Activated CD8-positive, alpha-beta memory T cell treated with anti-CD3 and anti-CD28 coated beads, Interleukin-2, amount 50 U/mL, for 4 hours (primary cell): ENCODE measurements at regions not wholly inside any gene's neighbourhood (a gene's known extent, or its start where the extent isn't known, plus 50 kb on each side); places are given as distances from the start of the nearest gene placed in this dataset.

Experiments
- DNase-seq: peaks from one replicate; pipeline ENCODE4 v3.0.0-alpha.2; 2020

DNA sequence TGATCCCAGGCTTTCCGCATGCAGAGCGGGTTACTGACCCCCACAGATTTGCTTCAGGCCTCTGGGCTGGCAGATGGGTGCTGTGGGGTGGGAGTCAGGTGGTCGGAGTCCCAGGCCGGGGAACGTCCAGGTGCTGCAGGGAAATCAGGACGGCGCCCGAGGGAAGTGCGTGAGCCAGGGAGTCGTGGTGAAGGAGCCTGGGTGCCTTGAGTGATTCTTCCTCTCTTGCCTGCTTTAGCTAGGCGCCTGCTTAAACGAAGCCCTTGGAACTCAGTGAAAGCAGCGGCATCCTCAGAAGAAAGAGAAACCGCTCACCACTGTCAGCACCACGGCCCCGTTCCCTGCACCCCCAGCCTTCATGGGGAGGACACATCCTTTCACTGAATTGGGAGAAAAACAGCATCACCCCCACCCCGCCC lies 455.6 kb downstream of the BRD1 start:
- no peak for DNase-seq

DNA sequence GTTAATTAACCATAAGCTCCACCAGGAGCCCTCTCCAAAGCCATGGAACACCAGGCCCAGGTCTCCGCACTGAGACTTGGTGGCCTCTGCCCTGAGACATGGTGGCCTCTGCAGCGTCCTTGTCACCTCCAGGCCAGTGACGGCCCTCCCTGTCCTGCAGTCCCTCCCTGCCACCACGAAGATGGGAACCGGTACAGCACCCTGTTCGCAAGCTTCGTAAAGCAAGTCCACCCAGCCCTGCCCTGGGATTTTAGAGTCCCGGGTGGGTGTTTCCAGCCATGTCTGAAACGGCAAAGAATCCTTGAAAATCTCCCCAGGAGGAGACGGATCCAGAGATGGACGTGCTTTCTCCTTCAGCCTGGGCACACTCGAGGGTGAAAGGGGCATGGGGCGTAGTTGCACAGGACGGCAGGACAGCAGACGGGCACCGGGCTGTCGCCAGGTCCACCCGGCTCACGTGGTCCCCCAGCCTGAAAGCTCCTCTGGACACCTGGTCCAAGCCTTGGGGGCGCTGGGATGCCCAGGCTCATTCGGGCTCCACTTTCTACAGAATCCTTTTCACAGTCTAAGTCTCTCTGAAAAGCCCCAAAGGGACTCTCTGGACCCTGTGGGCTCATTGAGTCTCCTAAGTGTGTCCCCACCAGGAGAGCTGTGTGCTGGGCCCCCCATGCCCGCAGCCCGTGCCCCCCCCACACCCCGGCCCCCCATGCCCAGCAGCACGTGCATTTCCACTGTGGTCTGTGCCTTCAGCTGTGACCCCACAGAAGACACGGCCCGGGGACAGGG lies 456.2 kb downstream of the BRD1 start:
- DNase-seq = no peak

DNA sequence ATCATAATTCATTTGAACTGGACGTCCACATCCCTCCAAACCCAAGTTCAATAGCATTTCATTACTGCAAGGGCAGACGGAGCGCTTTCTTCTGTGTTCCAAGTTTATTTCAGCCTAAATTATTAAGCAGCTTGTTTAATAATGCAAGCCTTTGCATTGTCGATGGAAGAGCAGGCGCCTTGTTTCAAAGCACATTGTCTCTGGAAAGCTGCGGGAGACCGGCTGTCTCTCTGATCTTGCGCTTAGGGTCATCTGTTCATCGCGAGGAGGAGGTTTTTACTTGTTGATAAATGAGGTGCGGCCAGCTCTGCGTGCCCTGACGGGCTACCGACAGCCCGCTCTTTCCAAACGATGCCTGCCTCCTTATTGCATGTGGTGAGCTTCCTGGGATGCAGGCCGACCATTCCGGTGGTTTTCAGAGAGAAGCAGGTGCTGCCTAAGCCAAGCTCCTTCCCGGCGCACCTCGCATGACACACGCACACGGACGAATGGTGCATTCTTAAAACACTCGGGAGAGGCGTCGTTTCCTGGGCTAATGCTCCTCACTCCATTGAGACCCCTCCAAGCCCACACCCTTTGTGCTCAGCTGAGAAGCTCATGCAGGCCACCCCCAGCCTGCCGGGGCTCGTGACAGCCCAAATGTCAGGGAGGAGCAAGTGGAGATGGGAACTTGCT lies 456.9 kb downstream of the BRD1 start:
- DNase-seq = no peak

DNA sequence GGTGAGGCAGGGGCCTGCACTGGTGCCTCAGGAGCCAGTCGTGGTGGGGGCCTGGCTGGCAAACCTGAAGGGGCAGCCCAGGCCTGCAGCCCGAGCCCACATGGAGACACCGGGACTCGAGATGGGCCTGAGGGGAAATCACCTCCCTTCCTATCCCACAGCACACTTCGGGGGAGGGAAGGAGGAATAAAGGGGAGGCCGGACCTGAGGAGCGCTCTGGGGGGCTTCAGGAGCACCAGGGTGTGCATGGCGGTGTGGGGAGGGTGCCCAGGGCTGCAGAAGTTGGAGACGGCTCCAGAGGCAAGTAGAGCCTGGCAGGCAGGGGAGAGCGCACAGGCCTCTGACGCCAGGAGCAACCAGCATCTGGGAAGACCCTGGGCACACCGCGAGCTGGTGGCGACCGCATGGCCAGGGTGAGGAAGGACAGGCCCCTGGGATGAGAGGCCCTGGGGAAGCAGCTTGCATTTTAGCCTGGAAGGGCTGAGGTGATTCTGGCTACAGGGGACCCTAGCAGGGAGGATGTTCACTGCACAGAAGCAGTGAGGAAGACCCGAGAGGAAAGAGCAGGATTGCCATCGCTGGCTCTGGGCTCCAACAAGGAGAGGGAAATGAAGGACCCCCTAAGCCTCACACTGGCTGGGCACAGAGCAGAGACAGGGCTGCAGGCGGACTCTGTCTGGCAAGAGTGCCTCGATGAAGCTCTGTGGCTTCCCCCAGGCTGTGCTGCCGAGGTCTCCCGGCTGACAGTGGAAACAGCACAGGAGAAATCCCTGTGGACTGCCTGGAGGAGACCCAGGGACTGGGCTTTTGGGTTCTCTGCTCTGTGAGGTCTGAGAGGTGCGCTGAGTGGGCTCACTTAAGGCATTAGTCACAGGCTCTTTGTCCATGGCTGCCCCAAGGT lies 457.7 kb downstream of the BRD1 start:
- no peak for DNase-seq

DNA sequence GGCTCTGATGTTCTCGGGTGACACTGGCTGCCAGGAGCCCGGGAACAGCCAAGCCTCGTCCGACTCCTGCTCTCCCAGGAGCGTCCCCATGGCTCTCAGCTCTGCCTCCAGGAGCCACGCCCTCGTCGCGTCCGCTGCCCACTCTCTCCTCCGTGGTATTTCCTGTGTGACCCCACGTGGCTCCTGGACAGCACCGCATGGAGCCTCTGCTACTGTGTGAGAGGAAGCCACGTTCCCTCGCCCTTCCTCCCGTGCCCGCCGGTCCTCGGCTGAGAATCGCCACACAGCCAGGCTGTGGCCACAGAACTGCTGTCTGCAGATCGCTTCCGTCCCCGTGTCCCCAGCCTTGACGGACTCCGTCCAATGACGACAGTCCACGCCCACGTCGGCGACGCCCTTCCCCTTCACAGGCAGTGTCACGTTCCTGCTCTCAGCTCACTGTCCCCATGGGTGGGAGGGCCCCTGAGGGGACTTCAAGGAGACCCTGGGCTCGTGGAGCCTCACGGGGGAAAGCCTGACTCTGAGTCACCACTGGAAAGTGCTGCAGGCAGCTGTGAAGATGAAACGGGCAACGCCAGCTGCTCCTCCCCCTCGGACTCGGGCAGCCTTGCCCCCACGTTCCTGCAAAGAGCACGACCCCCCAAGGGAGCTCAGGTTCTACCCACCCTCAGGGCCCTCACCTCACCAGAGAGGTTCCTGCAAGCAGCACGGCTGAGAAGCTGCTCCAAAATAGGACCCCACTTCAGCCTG lies 458.5 kb downstream of the BRD1 start:
- no peak for DNase-seq

DNA sequence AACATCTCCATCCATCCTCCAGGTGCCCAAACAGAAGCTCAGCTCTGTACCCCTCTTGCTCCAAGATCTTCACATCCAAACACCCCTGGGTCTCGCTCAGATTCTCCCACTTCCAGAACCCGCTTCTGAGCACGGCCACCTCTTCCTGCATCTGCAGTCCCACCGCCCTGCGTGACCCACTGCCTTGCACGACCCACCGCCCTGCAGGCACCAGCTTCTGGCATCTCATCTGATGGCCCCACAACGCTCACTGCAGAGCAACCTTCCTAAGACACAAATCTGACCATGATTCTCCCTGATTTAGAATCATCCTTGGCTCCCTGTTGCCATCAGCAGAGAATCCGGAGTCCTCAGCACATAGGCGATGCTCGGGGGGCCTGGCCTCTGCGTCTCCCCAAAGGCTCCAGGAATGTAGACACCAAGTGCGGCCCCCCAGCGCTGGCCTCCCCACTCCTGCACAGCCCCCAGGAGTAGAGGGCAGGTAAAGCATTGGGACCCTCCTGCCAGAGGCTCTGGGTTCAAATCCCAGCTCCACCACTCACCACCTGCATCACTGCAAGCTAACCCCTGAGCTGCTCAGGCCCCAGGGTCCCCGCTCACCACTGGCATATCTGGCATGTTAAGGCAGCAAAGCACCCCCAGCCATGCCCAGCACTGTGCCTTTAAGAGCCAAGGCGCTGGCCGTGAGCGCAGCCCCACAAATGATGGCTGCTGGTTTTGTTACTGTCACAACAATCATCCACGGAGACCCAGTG lies 459.3 kb downstream of the BRD1 start:
- no peak for DNase-seq

DNA sequence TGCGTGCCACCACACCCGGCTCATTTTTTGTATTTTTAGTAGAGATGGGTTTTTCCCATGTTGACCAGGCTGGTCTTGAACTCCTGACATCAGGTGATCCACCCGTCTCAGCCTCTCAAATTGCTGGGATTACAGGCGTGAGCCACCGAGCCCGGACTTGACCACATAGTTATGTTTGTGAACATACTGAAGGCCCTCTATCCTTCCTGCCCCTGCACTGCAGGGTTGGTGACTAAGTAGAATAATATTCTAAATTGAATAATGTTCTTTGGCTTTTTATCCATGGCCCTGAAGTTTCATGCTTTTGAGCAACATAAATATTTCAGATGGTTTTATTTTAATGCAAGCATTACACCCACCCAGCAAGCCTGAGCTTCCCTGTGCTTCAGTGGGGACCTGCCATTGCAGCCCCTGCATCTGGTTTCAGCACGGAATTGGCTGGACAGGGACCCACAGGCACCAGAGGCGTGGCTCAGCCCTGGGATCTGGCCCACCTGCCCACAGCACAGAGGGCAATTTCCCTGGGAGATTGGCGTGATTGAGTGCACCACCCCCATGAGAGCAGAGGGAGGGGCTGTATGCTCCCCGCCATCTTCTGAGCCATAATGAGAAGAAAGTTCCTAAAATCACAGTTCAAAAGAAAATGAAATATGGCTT lies 460.5 kb downstream of the BRD1 start:
- DNase-seq = no peak

DNA sequence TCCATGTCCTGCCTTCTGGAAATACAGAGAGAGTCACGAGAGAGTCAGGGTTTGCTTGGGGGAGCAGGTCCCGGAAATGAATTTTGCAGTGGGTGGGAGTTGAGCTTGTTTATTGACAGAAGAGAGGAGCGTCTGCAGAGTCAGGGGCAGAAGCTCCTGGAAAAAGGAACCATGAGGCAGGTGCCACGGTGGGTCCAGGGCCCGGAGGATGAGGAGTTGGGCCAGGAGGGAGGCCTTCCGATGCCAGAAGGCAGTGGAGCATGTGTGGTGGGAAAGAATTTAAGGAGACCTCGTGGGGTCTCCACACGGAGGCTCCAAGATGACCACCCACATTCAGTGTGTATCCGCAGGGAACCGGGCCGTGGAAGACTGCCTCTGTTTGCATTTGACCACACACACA lies 461.2 kb downstream of the BRD1 start:
- DNase-seq = no peak

DNA sequence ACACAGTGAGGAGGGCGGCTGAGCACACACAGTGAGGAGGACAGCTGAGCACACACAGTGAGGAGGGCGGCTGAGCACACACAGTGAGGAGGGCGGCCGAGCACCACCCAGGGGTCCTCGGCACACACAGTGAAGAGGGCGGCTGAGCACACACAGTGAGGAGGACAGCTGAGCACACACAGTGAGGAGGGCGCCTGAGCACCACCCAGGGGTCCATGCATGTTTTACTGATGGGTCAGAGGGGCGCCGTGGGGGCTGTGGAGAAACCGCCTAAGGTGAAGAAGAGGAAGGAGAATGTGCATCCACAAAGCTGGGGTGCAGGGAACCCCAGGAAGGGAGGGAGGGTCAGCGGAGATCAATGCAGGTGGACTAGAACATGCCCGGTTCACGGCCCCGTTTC lies 461.8 kb downstream of the BRD1 start:
- DNase-seq = no peak

DNA sequence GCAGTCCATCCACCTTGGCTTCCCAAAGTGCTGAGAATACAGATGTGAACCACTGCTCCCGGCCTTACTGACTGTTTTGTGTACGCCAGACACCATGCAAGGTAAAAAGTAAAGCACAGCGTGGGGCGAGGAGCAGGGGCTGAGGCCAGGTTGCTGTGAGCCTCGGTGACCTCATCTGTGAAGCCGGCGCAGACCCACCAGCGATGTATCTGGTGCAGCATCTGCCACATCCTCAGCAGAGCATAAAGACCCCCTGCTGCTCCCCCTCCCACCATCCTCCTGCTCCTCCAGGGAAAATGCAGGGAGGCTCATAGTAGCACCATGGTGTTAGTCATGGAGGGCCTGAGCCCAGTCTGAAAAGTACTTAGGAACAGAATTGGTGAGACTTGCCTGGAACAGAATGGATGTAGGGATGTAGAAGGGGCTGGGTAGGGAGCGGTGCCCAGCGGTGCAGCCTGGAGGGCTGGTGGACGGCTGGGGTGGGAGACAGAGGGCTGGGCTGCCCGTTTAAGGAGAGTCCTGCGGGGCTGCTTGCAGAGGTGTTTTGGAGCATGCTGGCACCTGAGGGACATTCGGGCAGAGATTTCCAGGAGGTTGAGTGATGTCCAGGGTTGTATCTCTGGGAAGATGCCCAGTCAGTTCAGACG lies 462.4 kb downstream of the BRD1 start:
- DNase-seq = no peak

DNA sequence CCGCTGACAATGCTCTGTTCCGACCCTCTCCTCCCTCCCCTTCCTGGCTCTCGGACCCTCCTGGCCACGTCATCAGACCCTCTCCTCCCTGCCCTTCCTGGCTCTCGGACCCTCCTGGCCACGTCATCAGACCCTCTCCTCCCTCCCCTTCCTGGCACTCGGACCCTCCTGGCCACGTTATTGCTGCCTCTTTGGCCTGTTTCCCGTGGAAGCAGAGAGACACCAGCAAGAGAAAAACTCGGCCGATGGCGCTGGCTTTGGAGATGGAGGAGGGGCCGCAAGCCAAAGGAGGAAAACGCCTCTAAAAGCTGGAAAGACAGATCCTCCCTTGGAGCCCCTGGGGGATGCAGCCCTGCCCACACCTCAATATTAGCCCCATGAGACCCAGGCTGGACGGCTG lies 463.3 kb downstream of the BRD1 start:
- DNase-seq = no peak

DNA sequence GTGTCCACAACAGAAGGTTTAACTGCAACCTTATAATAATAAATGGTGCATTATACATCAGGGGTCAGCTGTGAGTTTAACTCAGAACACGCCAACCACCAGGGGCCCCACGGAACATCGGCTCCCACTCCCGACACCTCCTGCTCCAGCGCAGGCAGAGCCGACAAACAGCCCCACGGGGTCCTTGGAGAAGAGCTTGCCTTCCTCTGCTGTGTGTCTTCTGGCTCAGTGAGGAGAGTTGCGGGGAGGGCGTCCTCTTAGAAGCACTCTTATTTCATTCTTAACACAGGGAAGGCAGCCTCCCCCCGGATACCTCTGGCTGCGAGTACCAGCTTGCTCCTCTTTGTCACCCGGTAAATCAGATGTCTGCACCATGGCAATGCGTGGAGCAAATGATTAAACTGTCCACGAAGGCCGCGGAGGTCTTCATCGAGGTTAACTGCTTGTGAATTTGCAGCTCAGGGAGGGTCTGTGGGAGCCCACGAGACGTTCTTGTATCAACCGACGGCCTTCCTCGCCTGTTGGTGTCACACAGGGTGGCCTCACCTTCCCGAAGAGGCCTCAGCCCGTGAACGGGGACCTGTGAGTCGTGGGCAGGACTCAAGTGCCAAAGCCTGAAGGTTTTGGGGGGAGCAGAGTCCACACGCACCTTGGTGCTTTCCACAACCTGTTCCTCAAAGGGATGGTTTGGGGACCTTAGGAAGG lies 464.0 kb downstream of the BRD1 start:
- DNase-seq = no peak

DNA sequence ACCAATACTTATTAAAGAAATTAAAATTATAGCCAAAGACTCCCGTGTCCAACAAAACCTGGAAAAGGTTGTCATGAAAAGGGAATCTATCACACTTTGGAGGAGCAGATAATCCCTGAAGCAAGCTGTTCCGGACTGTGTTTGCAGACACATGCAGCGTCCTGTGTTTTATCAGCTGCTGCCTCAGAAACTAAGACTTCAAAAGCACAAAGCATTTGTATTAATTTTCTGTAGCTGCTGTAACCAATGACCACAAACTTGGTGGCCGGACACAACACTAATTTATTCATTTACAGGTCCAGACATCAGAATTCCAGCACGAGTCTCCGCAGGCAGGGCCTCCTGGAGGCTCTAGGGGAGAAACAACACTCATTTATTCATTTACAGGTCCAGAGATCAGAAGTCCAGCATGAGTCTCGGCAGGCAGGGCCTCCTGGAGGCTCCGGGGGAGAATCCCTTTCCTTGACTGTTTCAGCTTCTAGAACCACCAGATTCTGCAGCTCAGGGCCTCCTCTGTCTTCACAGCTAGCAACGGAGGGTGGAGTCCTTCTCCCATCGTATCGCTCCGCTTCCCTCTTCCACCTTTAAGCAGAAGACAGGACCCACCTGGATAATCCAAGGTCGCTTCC lies 465.3 kb downstream of the BRD1 start:
- DNase-seq = no peak

DNA sequence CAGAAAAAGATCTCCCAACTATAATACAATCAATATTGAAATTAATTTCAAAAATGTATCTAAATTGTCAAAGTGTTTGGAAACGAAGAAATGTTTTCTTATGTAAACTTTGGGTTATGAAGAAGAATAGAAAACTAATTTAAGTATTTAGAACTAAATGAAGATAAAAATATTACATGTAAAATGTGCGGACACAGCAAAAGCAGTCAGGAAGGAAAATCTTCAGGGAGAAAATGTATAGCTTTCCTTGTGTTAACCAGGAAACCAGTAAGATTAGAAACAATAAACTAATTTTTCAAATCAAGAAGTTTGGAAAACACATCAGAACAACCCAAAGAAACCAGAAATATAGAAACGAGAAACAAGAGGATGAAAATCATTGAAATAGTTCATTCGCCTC lies 466.5 kb downstream of the BRD1 start:
- no peak for DNase-seq

DNA sequence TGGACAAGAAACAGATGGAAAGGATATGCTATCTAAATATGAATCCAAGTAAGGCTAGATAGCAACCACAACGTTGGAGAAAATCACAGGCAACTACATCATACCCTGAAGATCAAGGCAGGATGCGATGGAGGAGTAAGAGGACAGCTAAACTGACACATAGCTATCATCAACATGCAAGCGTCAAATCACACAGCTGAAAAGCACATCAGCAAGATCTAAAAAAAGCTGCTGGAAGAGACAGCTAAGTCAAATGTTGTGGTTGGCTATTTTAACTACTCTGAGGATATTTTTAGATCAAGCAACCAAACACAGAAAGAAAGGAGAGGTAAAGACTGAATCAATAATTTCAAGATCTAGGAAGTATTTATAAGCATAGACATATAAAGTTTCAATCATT lies 466.9 kb downstream of the BRD1 start:
- DNase-seq = no peak

DNA sequence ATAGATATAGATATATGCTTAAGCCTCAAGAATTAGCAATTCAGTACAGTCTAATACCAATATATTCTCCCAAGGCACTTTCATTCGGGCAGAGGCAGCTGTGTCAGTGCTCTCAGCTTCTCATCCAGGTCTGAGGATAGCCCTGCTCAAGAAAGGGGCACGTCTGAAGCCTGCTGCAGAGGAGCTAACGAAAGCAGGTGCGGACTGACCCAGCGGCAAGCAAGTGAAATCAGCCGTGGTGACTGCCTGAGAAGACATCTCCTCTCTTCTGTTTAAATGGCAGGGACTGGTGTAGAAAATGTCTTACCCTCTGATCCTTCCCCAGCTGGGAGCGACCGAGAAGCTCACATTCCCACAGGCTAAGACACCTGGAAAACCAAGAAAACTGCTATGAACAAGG lies 468.6 kb downstream of the BRD1 start:
- DNase-seq = no peak

DNA sequence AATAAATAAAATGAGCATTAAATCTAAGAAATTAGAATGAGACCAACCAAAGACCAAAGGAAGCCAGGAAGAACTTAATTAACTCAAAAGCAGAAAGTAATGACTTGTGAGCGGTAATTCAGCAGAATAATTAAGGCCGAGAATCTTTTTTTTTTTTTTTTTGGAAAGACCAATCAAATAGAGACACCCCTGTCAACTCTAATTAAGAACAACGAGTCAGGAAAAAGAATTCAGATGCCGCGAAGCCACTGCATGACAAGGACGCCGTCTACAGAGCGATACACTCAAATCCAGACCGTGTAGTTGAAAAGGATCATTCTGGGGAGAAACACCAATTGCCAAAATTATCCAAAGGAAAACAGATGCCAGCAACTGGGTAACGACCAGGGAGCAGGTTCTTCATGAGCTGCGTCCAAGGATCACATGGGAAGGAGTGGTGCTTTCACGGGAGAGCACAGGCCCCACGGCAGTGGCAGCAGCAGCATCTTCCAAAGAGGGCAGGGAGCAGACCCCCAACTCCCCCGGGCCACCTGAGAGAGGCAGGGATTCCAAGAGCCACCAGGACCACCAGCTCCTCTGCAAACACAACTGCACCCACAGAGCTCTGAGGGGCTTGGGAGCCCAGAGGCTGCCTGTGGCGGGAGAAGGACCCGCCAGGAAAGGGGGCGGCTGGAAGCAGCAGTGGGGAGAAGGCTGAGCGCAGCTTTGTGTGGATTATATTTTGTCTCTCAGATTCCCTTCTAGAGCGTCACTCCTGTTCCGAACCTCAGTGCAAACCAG lies 469.8 kb downstream of the BRD1 start:
- DNase-seq = no peak

DNA sequence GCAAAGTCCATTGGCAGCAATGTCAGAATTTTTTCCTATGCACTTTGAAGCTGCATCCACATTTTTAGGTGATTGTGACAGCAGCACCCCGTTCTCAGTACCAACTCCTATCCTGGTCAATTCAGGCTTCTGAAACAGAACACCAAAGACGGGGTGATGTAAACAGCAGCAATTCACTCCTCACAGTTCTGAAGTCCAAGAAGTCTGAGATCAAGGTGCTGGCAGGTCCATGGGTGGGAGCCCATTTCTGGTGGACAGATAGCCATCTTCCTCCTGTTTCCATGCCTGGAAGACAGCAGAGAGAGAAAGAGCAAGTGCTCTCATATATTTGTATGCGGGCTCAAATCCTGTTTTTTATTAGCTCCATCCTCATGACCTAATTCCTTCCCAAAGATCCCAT lies 471.2 kb downstream of the BRD1 start:
- no peak for DNase-seq
